KG1 (cell line): ENCODE measurements at regions not wholly inside any gene's neighbourhood (a gene's known extent, or its start where the extent isn't known, plus 50 kb on each side); places are given as distances from the start of the nearest gene placed in this dataset.

Source experiments
- DNase-seq: peaks from one replicate; lab custom pipeline; 2025; lab: John Stamatoyannopoulos, UW

GRCh38 chr5:82334856-82335255 is 56.7 kb upstream of the RPS23 start:
- no peak for DNase-seq

DNA sequence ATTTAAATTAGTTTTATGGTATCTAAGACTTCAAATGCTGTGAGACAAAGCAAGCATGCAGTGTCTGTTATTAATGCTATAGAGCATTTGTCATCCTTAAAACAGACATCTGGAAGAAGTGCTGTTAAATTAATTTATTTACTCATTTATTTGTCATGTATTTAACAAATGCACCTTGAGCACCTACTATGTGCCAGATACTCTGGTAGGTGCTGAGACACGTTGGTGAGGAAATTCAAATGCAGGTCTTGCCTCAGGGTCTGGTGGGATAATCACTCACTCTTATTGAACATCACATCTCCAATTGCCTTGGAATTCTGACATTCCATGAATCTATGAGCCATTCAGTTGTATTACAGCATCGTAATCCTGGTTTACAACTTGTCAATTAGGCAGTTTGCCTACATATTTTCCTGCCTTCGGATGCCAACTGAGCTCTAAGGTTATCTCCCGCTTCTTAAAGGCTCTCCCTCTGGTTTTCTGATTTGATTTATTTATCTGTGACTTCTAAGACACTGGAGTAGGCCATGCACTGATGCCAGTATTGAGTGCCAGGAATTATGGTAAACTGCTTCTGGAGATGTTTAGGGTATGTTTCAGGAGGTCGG is 56.0 kb upstream of the RPS23 start:
- no peak for DNase-seq

DNA sequence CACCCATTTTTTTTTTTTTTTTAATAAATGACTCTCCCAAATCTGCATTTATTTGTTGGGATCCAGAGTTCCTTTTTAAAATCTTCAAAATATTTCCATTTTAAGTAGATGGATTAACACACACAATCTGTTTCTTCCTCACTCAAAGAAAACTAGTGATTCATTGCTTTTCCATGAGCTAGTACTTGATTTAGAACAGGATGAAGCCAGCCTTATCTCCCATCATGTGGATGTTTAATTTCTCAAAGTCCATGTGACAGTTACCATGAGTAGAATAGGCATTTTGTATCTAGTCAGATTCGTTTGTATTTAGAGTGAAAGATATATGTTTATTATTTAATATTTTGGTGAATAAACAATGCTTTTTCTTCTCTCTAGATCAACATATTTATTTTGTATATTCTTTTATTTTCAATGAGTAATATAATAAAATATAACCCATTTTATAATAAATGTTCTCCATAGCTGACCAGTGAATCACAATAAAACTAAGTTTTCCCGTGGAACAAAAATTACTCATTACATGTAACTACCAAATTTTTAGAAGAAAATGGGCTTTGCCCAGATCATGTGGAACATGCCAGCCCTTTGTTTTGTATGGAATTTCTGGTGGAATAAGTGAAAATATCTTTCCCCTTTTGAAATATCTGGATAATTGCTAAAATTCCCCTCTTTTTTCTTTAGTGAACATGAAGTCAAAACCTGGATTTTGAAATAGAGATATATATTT is 54.9 kb upstream of the RPS23 start:
- DNase-seq: no peak

DNA sequence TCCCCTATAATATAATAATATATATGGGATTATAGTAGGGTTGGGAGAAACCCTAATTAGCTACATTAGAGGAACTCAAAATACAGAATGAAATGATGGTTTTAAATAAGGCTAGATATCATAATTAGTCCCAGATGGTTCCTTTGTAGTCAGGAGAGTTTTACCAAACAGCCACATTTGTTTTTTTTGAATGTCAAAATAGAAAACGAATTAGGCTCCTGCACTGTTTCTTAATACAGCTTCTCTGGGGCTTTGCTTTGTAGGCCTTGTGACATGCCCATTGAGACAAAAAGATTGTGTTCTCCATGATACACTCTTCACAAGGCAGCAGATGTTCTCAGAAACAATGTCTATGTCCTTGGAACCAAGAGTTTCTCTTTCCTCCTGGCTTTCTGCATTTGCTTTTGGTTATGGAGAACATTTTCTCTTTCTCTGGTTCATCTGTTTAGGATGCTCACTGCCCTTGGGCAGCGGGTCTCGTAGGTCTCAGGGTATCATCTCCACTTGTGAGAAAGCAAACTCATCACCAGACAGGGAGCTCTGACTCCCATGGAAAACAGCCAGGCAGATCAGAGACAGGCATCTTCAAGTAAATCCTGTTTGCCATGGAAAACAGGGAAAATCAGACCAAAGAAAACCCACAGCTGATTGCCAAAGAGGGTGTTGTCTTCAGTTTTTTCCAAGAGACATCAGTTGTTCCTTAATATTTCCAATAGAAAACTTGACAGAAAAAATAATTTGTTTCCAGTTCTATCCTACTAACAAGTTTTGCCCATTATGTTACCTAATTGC is 54.1 kb upstream of the RPS23 start:
- no peak for DNase-seq

DNA sequence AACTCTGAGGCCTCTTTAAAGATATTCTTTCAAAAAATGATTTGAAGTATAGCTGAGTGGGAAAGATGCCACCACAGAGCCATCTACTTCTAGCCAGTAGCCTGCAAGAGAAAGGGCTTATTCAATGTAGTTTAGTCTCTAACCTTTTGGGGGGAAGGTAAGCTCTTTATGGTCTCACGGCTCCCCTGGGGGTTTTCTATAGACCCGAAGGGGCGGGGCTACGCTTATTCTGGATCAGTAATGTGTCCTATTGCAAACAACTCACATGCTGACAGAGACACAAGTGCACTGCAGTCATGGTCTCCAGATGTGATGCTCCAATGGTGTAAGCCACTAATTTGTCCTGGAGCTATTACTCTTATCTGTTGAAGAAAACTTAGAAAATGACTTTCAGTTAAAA is 53.4 kb upstream of the RPS23 start:
- no peak for DNase-seq

- DNase-seq: no peak
Observed at GRCh38 chr5:82330530-82331270, 52.5 kb upstream of the RPS23 start.

DNA sequence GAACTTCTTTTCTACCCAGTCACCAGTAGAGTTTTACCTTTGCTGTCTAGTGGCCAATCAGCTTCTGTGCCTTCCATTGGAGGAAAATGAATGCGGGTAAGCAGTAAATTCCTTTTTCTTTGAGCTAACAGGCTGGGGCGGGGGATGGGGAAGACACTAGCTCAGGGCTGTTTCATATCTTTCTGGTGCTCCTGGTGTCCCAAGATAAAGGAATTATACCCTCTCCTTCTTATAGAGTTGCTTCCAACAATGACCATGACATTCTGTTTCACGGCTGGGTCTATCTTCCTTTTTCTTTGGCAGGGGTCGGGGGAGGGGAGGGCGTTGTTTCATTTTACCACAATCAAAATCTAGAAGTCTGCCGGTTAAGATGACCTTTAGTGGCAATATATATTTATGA is 51.2 kb upstream of the RPS23 start:
- no peak for DNase-seq
